ENCODE measurements at regions not wholly inside any gene's neighbourhood (a gene's known extent, or its start where the extent isn't known, plus 50 kb on each side); places are given as distances from the start of the nearest gene placed in this dataset.

GRCh38 chr2:220315098-220315823 lies 687.8 kb downstream of the SLC4A3 start:
- TF ChIP-seq CTCF (IDR thresholded peaks at IDR 0.05) (no peak), POLR2AphosphoS5 (IDR thresholded peaks at IDR 0.05) (no peak), POLR2A (IDR thresholded peaks at IDR 0.05) (no peak), EP300 (IDR thresholded peaks at IDR 0.05; ENCODE audit: low read depth) (no peak)
- no peaks in the 10 kb centered on the region for H3K4me1 ChIP-seq
- 66 to 81% methylated on average over 4 of the region's 4 CpGs for WGBS, 2 donors (ENCODE audit: low coverage in 1 of 2)
- in situ Hi-C loops (cut with MboI; ENCODE audit: low pct_ligation_motif_present in 1 of 4, low pct_unique_long_range_greater_than_20kb in 1 of 4, low sequenced_read_pairs in 3 of 4): no loop called here
- no peaks in the 10 kb centered on the region for H3K9me3 ChIP-seq
- no peak overlapping the region for H3K4me3 ChIP-seq
- DNase-seq: no peak
- H3K27ac ChIP-seq: no peak overlapping the region
- H3K27me3 ChIP-seq: no peaks in the 10 kb centered on the region
- intact Hi-C loops (cut with DNase I; ENCODE audit: low total_unique reads): no loop called here
- H3K36me3 ChIP-seq: no peaks in the 10 kb centered on the region

- 56 to 70% methylated on average over 1 to 2 of the region's 2 CpGs for WGBS, 2 donors (ENCODE audit: low coverage in 1 of 2)
- no peak overlapping the region for H3K27ac ChIP-seq
- no peak for TF ChIP-seq CTCF (IDR thresholded peaks at IDR 0.05)
- TF ChIP-seq EP300 (IDR thresholded peaks at IDR 0.05; ENCODE audit: low read depth): no peak
- TF ChIP-seq POLR2A (IDR thresholded peaks at IDR 0.05): no peak
- TF ChIP-seq POLR2AphosphoS5 (IDR thresholded peaks at IDR 0.05): no peak
- no peaks in the 10 kb centered on the region for H3K27me3 ChIP-seq
- DNase-seq: no peak
- no peaks in the 10 kb centered on the region for H3K4me1 ChIP-seq
- H3K9me3 ChIP-seq: no peaks in the 10 kb centered on the region
- in situ Hi-C loops (cut with MboI; ENCODE audit: low pct_ligation_motif_present in 1 of 4, low pct_unique_long_range_greater_than_20kb in 1 of 4, low sequenced_read_pairs in 3 of 4) (no loop called here), intact Hi-C loops (cut with DNase I; ENCODE audit: low total_unique reads) (no loop called here)
- no peak overlapping the region for H3K4me3 ChIP-seq
- H3K36me3 ChIP-seq: no peaks in the 10 kb centered on the region
Measured at GRCh38 chr2:220318037-220318436, 690.6 kb downstream of the SLC4A3 start.

GRCh38 chr2:220318508-220318907 lies 691.1 kb downstream of the SLC4A3 start:
- WGBS, 2 donors (ENCODE audit: low coverage in 1 of 2): 25% methylated on average over 1 of the region's 1 CpG; no CpG with 5 or more reads in 1 of the 2 donors
- Histone ChIP-seq H3K27me3 (no peaks in the 10 kb centered on the region), H3K4me3 (no peak overlapping the region), H3K27ac (no peak overlapping the region), H3K36me3 (no peaks in the 10 kb centered on the region), H3K9me3 (no peaks in the 10 kb centered on the region), H3K4me1 (no peaks in the 10 kb centered on the region)
- no peak for DNase-seq
- intact Hi-C loops (cut with DNase I; ENCODE audit: low total_unique reads): no loop called here
- TF ChIP-seq EP300 (IDR thresholded peaks at IDR 0.05; ENCODE audit: low read depth): no peak
- no peak for TF ChIP-seq POLR2AphosphoS5 (IDR thresholded peaks at IDR 0.05)
- TF ChIP-seq POLR2A (IDR thresholded peaks at IDR 0.05): no peak
- no peak for TF ChIP-seq CTCF (IDR thresholded peaks at IDR 0.05)
- in situ Hi-C loops (cut with MboI; ENCODE audit: low pct_ligation_motif_present in 1 of 4, low pct_unique_long_range_greater_than_20kb in 1 of 4, low sequenced_read_pairs in 3 of 4): no loop called here

DNA sequence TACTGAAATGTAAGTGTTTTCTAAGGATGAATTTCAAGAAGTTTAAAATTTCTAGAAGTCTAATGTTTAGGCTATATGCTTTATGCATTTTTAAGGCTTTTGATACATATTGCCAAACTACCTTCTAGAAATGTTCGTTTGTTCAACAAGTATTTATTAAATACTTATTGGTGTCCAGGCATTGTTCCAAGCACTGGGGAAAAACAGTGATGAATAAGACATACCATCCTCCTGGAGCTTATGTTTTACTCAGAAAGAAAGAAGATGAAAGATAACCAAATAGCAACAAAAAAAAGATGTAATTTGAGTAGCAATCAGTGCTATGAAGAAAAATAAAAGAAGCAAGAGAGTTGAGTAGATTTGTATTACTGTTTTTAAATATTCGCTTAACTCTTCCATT lies 692.9 kb downstream of the SLC4A3 start:
- in situ Hi-C loops (cut with MboI; ENCODE audit: low pct_ligation_motif_present in 1 of 4, low pct_unique_long_range_greater_than_20kb in 1 of 4, low sequenced_read_pairs in 3 of 4): no loop called here
- Histone ChIP-seq H3K27ac (no peak overlapping the region), H3K27me3 (no peaks in the 10 kb centered on the region), H3K9me3 (no peaks in the 10 kb centered on the region), H3K36me3 (no peaks in the 10 kb centered on the region), H3K4me1 (no peaks in the 10 kb centered on the region), H3K4me3 (no peak overlapping the region)
- DNase-seq: no peak
- TF ChIP-seq EP300 (IDR thresholded peaks at IDR 0.05; ENCODE audit: low read depth): no peak
- WGBS, 2 donors (ENCODE audit: low coverage in 1 of 2): 65 to 66% methylated on average over 2 of the region's 2 CpGs
- intact Hi-C loops (cut with DNase I; ENCODE audit: low total_unique reads): no loop called here

DNA sequence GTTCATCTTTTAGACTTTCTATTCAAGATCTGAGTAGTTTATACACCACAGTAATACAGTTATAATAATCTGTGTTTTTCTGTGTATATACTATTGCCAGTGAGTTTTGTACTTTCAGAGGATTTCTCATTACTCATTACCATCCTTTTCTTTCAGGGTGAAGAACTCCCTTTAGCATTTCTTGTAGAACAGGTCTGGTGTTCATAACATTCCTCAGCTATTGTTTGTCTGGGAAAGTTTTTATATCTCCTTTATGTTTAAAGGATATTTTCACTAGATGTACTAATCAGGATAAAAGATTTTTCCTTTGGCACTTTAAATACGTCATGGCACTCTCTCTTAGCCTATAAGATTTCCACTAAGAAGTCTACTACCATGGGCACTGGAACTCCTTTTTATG lies 705.5 kb downstream of the SLC4A3 start:
- no peak overlapping the region for H3K27ac ChIP-seq
- WGBS, 2 donors (ENCODE audit: low coverage in 1 of 2): 76 to 100% methylated on average over 1 of the region's 1 CpG
- no peak overlapping the region for H3K4me3 ChIP-seq
- in situ Hi-C loops (cut with MboI; ENCODE audit: low pct_ligation_motif_present in 1 of 4, low pct_unique_long_range_greater_than_20kb in 1 of 4, low sequenced_read_pairs in 3 of 4) (no loop called here), intact Hi-C loops (cut with DNase I; ENCODE audit: low total_unique reads) (no loop called here)
- no peaks in the 10 kb centered on the region for H3K36me3 ChIP-seq
- no peak for TF ChIP-seq EP300 (IDR thresholded peaks at IDR 0.05; ENCODE audit: low read depth)
- TF ChIP-seq POLR2AphosphoS5 (IDR thresholded peaks at IDR 0.05): no peak
- TF ChIP-seq POLR2A (IDR thresholded peaks at IDR 0.05): no peak
- no peak for TF ChIP-seq CTCF (IDR thresholded peaks at IDR 0.05)
- H3K4me1 ChIP-seq: no peaks in the 10 kb centered on the region
- peaks cover 0 to 4% of the 10 kb centered on the region in 2 donors for H3K9me3 ChIP-seq
- no peak for DNase-seq
- H3K27me3 ChIP-seq: no peaks in the 10 kb centered on the region

Measured in transverse colon (tissue), 4 donors.